GM18870 (cell line): ENCODE measurements at regions not wholly inside any gene's neighbourhood (a gene's known extent, or its start where the extent isn't known, plus 50 kb on each side); places are given as distances from the start of the nearest gene placed in this dataset.

ENCODE experiments used
- ATAC-seq: cut with Tn5 transposase; IDR thresholded peaks from one replicate; pipeline ENCODE4 v1.9.1; 2021; ENCODE audit warnings: moderate library complexity; ENCODE audit not compliant: unreplicated experiment

- no peak for ATAC-seq
Observed at GRCh38 chr14:25103820-25104219, 53.9 kb upstream of the STXBP6 start.

- ATAC-seq: no peak
Observed at GRCh38 chr14:25103271-25103670, 53.3 kb upstream of the STXBP6 start.

GRCh38 chr14:25102788-25103187 lies 52.8 kb upstream of the STXBP6 start:
- ATAC-seq: no peak

GRCh38 chr14:25101276-25101675 lies 51.3 kb upstream of the STXBP6 start:
- ATAC-seq: no peak
